ENCODE measurements at regions not wholly inside any gene's neighbourhood (a gene's known extent, or its start where the extent isn't known, plus 50 kb on each side); places are given as distances from the start of the nearest gene placed in this dataset.

GRCh38 chr7:116145245-116145852 lies 65.0 kb upstream of the TES start:
- DNase-seq (ENCODE audit: low read depth in 3 of 3) = no peak

DNA sequence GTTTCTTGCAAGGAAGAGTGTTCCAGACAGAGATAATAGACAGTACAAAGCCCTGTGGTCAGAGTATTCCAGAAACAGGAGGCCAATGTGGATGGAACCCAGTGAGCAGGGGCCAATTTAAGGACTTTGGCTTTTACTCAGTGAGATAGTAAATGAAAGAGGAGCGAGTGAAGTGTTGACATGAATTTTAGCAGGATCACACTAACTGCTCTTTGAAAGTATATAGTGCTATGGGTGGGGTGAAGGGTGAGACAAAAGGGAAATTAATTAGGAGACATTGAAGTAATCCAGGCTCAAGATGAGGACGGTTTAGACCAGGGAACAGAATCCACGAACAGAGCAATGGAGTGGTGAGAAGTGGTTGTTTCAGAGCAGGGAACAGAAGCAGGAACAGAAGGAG lies 62.2 kb upstream of the TES start:
- DNase-seq (ENCODE audit: low read depth in 3 of 3) = no peak

- DNase-seq (ENCODE audit: low read depth in 3 of 3) = no peak
Measured at GRCh38 chr7:116148626-116149025, 61.7 kb upstream of the TES start.

- DNase-seq (ENCODE audit: low read depth in 3 of 3) = no peak
Measured at GRCh38 chr7:116150588-116150987, 59.8 kb upstream of the TES start.

GRCh38 chr7:116152276-116152675 lies 58.1 kb upstream of the TES start:
- no peak for DNase-seq (ENCODE audit: low read depth in 3 of 3)

- DNase-seq (ENCODE audit: low read depth in 3 of 3) = no peak
Measured at GRCh38 chr7:116153050-116153449, 57.3 kb upstream of the TES start.

DNA sequence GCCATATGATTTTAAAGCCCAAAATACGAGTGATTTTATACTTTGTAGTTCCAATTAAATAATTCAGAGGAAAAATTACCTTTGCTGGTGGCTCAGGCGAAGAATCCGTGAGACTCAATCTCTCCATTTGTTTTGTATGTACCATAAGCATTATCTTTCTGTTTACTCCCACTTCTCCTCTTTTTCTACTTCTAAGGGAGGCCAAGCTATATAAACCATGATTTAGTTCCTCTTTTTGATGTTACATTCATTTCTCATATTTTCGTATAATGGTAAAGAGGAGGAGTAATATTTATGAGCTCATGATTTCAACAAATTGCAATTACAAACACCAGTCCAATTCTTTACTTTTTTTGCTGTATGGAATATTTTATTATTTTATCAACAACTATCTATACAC lies 50.6 kb upstream of the TES start:
- DNase-seq (ENCODE audit: low read depth in 3 of 3) = no peak

Data from stimulated activated CD4-positive, alpha-beta T cell treated with anti-CD3 and anti-CD28 coated beads, TNF-alpha, amount 100 ng/mL, for 48 hours (primary cell).